Cardiac muscle cell (in vitro differentiated cells and primary cell): ENCODE measurements at regions not wholly inside any gene's neighbourhood (a gene's known extent, or its start where the extent isn't known, plus 50 kb on each side); places are given as distances from the start of the nearest gene placed in this dataset.

Experiments used
- DNase-seq, 2 donors: peaks; one replicate each; pipeline versions ENCODE4 v3.0.0 to v3.0.0-alpha.2; 2010 to 2017; ENCODE audit warnings: low read depth in 1 of 2, low spot score in 1 of 2
- H3K27ac ChIP-seq: fragments of 200-600 bp; sonication (generic); 2 replicates; pipeline ENCODE4 v1.5.1; 2016
- H3K27me3 ChIP-seq: fragments of 200-600 bp; sonication (generic); 2 replicates; pipeline ENCODE4 v1.6.0; 2016; ENCODE audit warnings: control low read depth
- H3K36me3 ChIP-seq: fragments of 200-600 bp; sonication (generic); 2 replicates; pipeline ENCODE4 v1.5.1; 2016; ENCODE audit warnings: control low read depth
- H3K4me1 ChIP-seq: fragments of 200-600 bp; sonication (generic); 2 replicates; pipeline ENCODE4 v1.8.1; 2017; ENCODE audit warnings: low read depth, mild to moderate bottlenecking, mixed run types
- H3K4me3 ChIP-seq: fragments of 200-600 bp; sonication (generic); 2 replicates; pipeline ENCODE4 v1.5.1; 2016; ENCODE audit warnings: mild to moderate bottlenecking
- H3K9me3 ChIP-seq: fragments of 200-600 bp; sonication (generic); 2 replicates; pipeline ENCODE4 v1.5.1; 2017; ENCODE audit warnings: low read depth, mild to moderate bottlenecking, control low read depth
- CTCF ChIP-seq: IDR thresholded peaks from 2 replicates; pipeline ENCODE4 v1.5.1; 2012; ENCODE audit warnings: low read depth, mild to moderate bottlenecking, low read length

DNA sequence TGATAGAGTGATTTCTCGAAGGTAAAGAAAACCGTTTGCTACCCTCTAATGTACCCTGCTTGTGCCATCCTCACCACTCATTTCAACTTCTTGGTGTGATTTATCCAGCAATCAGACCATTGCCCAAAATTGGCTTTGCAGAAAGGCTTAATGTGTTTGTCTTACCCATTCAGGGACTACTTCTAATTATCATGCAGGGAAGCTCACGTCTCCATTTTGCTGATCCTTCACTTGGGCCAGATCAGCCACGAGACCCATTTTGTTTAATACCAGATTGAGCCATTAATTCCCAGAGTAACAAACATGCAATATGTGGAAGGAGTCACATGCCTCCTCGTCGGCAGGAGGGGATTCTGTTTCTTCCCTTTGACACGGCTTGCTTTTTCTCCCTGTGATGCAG lies 51.1 kb upstream of the CRY1 start:
- Histone ChIP-seq H3K27me3 (no peaks in the 10 kb centered on the region), H3K4me1 (no peaks in the 10 kb centered on the region), H3K27ac (no peak overlapping the region), H3K4me3 (no peak overlapping the region), H3K36me3 (no peaks in the 10 kb centered on the region), H3K9me3 (no peaks in the 10 kb centered on the region)
- no peak for DNase-seq
- no peak for TF ChIP-seq CTCF

DNA sequence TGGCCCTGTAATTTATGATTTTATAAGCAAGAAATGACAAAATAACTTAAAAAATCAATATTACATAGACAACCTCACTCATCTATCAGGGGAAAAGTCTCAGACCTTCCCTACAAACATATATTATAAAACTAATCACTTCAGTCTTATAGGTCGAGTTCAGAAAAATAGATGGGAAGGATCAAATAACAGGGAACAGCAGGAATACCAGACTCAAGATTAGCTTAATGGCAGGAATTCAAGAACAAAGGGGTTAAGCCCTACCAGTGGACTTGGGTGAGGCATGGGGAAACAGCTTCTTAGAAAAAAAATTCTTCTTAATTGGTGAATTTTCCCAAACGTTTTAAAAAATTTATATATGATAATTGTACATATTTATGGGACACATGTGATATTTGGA lies 51.6 kb upstream of the CRY1 start:
- Histone ChIP-seq H3K27me3 (no peaks in the 10 kb centered on the region), H3K27ac (no peak overlapping the region), H3K9me3 (no peaks in the 10 kb centered on the region), H3K4me3 (no peak overlapping the region), H3K4me1 (no peaks in the 10 kb centered on the region), H3K36me3 (no peaks in the 10 kb centered on the region)
- TF ChIP-seq CTCF = no peak
- peak in 1 of 2 donors; percentile 8 for DNase-seq

DNA sequence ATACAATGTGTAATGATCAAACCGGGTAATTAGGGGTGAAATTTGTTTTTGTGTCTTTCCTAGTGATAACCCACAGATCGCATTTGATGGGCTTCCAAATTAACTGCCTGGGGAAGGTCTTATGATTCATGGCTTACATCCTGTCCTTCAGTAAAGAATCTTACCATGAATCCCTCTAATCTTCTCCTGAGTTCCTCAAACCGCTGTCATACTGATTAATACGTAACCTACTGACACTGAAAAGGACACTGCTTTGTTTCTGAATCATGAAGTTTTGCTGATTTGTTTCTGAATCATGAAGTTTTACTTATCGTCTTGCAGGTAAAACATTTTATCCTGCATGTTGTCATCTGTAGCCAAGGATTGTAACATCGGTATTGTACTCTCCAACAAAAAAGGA lies 52.0 kb upstream of the CRY1 start:
- TF ChIP-seq CTCF = no peak
- H3K36me3 ChIP-seq = no peaks in the 10 kb centered on the region
- no peak overlapping the region for H3K4me3 ChIP-seq
- H3K9me3 ChIP-seq = no peaks in the 10 kb centered on the region
- no peak overlapping the region for H3K27ac ChIP-seq
- DNase-seq = peak in 1 of 2 donors; percentile 15
- H3K4me1 ChIP-seq = no peaks in the 10 kb centered on the region
- no peaks in the 10 kb centered on the region for H3K27me3 ChIP-seq

DNA sequence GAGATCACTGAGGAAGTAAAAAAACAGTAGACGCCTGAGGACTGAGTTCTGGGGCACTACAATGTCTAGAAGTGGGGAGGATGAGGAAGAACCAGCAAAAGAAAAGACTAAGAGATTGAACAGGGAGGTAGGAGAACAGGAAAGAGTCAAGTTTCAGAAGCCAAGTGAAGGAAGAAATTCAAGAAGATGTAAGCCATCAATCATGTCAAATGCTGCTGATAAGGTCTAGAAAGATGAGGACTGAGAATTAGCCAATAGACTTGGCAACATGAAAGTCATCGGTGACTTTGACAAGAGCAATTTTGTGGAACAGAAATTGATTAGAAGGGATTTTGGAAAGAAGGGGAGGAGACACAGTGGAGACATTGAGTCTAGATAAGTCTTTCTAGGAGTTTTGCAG lies 54.8 kb upstream of the CRY1 start:
- Histone ChIP-seq H3K27me3 (no peaks in the 10 kb centered on the region), H3K4me3 (no peak overlapping the region), H3K27ac (no peak overlapping the region), H3K4me1 (no peaks in the 10 kb centered on the region), H3K36me3 (no peaks in the 10 kb centered on the region), H3K9me3 (no peaks in the 10 kb centered on the region)
- DNase-seq = no peak
- TF ChIP-seq CTCF = no peak

DNA sequence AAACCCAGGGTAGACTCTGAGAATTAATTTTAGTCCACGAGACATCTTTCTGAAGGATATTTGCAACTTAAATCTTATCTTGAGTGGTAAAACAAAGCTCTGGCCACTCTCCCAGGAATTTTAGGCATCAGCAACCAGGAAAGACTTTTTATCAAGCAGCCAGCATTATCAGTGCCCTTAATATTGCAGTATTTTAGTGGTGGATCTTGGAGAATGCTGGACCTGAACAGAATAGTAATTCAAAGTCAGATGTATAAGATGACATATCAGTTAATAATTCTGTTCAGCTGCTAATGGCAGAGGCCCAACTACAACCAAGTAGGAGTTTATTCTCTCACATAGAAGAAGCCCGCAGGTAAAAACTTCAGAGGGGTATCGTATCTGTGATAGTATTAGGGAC lies 59.0 kb upstream of the CRY1 start:
- no peak for DNase-seq
- Histone ChIP-seq H3K4me1 (no peaks in the 10 kb centered on the region), H3K36me3 (no peaks in the 10 kb centered on the region), H3K27me3 (no peaks in the 10 kb centered on the region), H3K27ac (no peak overlapping the region), H3K4me3 (no peak overlapping the region), H3K9me3 (no peaks in the 10 kb centered on the region)
- no peak for TF ChIP-seq CTCF

GRCh38 chr12:107159384-107159900 lies 66.1 kb upstream of the CRY1 start:
- no peak overlapping the region for H3K4me3 ChIP-seq
- no peak overlapping the region for H3K27ac ChIP-seq
- no peak for TF ChIP-seq CTCF
- H3K27me3 ChIP-seq = peaks cover 9% of the 10 kb centered on the region
- H3K36me3 ChIP-seq = no peaks in the 10 kb centered on the region
- no peaks in the 10 kb centered on the region for H3K4me1 ChIP-seq
- DNase-seq = no peak
- no peaks in the 10 kb centered on the region for H3K9me3 ChIP-seq
